ENCODE measurements at regions not wholly inside any gene's neighbourhood (a gene's known extent, or its start where the extent isn't known, plus 50 kb on each side); places are given as distances from the start of the nearest gene placed in this dataset.

DNA sequence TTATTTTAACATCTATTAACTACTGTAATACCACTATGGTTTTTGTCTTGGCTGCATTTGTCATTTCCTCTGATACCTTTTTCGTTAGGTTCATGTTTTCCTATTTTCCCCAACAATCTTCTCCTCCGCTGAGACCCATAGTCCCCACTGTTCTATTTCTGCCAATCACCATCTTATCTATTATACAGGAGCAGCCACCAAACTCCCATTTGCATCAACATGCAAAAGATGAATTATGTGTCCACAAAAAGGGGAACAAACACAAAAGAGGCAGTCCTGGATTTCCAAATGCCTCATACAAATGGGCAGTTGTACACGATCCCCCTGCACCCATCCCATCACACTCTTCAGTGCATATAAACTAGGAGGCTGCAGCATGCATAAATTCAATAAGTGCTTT lies 121.7 kb upstream of the MYLIP start:
- H3K4me3 ChIP-seq (ENCODE audit: low read depth in 2 of 2, low read length in 2 of 2) = no peak overlapping the region
- no peak for ATAC-seq
- H3K4me1 ChIP-seq (ENCODE audit: control insufficient read depth, insufficient read depth, low read length) = no peaks in the 10 kb centered on the region
- peaks cover 5% of the 10 kb centered on the region; the same call in 1 of the 2 replicates for H3K27me3 ChIP-seq (ENCODE audit: control insufficient read depth, insufficient read depth, low read length)
- ChIA-PET POLR2A (no interaction called here), CTCF (no interaction called here)
- no peak for DNase-seq (ENCODE audit: low read depth, low spot score)
- no peak overlapping the region for H3K27ac ChIP-seq (ENCODE audit: low read length)
- H3K9me3 ChIP-seq (ENCODE audit: control insufficient read depth, insufficient read depth, low read depth, low read length) = no peaks in the 10 kb centered on the region
- no TSS peak for BruUV-seq (replicated peaks)
- no peaks in the 10 kb centered on the region for H3K36me3 ChIP-seq (ENCODE audit: control insufficient read depth, insufficient read depth, low read length)
- in situ Hi-C loops (cut with HindIII; ENCODE audit: low pct_unique_long_range_greater_than_20kb, low sequenced_read_pairs) (no loop called here), intact Hi-C loops (cut with micrococcal nuclease; ENCODE audit: unreplicated experiment) (no loop called here)
- TF ChIP-seq TCF7L2 (IDR thresholded peaks at IDR 0.05; ENCODE audit: low read depth, low read length) (no peak), CTCF (IDR thresholded peaks at IDR 0.05) (no peak), SIN3A (IDR thresholded peaks at IDR 0.05; ENCODE audit: borderline replicate concordance, insufficient read depth, low read depth, low read length) (no peak), POLR2AphosphoS5 (IDR thresholded peaks at IDR 0.05; ENCODE audit: low read depth, low read length) (no peak)

- Histone ChIP-seq H3K4me1 (ENCODE audit: control insufficient read depth, insufficient read depth, low read length) (no peaks in the 10 kb centered on the region), H3K27me3 (ENCODE audit: control insufficient read depth, insufficient read depth, low read length) (peaks cover 5% of the 10 kb centered on the region; the same call in 1 of the 2 replicates), H3K4me3 (ENCODE audit: low read depth in 2 of 2, low read length in 2 of 2) (no peak overlapping the region), H3K27ac (ENCODE audit: low read length) (no peak overlapping the region), H3K36me3 (ENCODE audit: control insufficient read depth, insufficient read depth, low read length) (no peaks in the 10 kb centered on the region), H3K9me3 (ENCODE audit: control insufficient read depth, insufficient read depth, low read depth, low read length) (no peaks in the 10 kb centered on the region)
- ATAC-seq (no peak), DNase-seq (ENCODE audit: low read depth, low spot score) (no peak)
- POLR2A ChIA-PET = no interaction called here
- in situ Hi-C loops (cut with HindIII; ENCODE audit: low pct_unique_long_range_greater_than_20kb, low sequenced_read_pairs) = no loop called here
- TF ChIP-seq POLR2AphosphoS5 (IDR thresholded peaks at IDR 0.05; ENCODE audit: low read depth, low read length) (no peak), TCF7L2 (IDR thresholded peaks at IDR 0.05; ENCODE audit: low read depth, low read length) (no peak), SIN3A (IDR thresholded peaks at IDR 0.05; ENCODE audit: borderline replicate concordance, insufficient read depth, low read depth, low read length) (no peak), CTCF (IDR thresholded peaks at IDR 0.05) (no peak)
- TF ChIP-seq, protein P1, sequence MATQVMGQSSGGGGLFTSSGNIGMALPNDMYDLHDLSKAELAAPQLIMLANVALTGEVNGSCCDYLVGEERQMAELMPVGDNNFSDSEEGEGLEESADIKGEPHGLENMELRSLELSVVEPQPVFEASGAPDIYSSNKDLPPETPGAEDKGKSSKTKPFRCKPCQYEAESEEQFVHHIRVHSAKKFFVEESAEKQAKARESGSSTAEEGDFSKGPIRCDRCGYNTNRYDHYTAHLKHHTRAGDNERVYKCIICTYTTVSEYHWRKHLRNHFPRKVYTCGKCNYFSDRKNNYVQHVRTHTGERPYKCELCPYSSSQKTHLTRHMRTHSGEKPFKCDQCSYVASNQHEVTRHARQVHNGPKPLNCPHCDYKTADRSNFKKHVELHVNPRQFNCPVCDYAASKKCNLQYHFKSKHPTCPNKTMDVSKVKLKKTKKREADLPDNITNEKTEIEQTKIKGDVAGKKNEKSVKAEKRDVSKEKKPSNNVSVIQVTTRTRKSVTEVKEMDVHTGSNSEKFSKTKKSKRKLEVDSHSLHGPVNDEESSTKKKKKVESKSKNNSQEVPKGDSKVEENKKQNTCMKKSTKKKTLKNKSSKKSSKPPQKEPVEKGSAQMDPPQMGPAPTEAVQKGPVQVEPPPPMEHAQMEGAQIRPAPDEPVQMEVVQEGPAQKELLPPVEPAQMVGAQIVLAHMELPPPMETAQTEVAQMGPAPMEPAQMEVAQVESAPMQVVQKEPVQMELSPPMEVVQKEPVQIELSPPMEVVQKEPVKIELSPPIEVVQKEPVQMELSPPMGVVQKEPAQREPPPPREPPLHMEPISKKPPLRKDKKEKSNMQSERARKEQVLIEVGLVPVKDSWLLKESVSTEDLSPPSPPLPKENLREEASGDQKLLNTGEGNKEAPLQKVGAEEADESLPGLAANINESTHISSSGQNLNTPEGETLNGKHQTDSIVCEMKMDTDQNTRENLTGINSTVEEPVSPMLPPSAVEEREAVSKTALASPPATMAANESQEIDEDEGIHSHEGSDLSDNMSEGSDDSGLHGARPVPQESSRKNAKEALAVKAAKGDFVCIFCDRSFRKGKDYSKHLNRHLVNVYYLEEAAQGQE (IDR thresholded peaks at IDR 0.05; ENCODE audit: insufficient read depth in 1 of 2, low read depth in 2 of 2, low read length in 1 of 2) = no peak
- no TSS peak for BruUV-seq (replicated peaks)
- CTCF ChIA-PET = no interaction called here
- intact Hi-C loops (cut with micrococcal nuclease; ENCODE audit: unreplicated experiment) = no loop called here
Measured at GRCh38 chr6:16006681-16007080, 122.2 kb upstream of the MYLIP start.

Measured in Panc1 (cell line).